GM12891 (cell line): ENCODE measurements at regions not wholly inside any gene's neighbourhood (a gene's known extent, or its start where the extent isn't known, plus 50 kb on each side); places are given as distances from the start of the nearest gene placed in this dataset.

Experiments used
- PAX5 ChIP-seq: IDR thresholded peaks from 2 replicates; pipeline ENCODE4 v1.6.1; 2011; ENCODE audit warnings: low read length, moderate library complexity, mild to moderate bottlenecking; ENCODE audit not compliant: insufficient read depth, severe bottlenecking
- POLR2A ChIP-seq: IDR thresholded peaks from 2 replicates; pipeline ENCODE4 v1.6.1; 2011; ENCODE audit warnings: low read depth, low read length, control low read depth
- POLR2AphosphoS5 ChIP-seq: IDR thresholded peaks from 2 replicates; pipeline ENCODE4 v1.6.1; 2011; ENCODE audit warnings: low read depth, low read length, control low read depth
- POU2F2 ChIP-seq: IDR thresholded peaks from 2 replicates; pipeline ENCODE4 v1.6.1; 2011; ENCODE audit warnings: low read depth, mild to moderate bottlenecking, control low read depth, low read length, moderate library complexity
- TAF1 ChIP-seq: IDR thresholded peaks from 2 replicates; pipeline ENCODE4 v1.6.1; 2011; ENCODE audit warnings: low read depth, low read length, control low read depth

DNA sequence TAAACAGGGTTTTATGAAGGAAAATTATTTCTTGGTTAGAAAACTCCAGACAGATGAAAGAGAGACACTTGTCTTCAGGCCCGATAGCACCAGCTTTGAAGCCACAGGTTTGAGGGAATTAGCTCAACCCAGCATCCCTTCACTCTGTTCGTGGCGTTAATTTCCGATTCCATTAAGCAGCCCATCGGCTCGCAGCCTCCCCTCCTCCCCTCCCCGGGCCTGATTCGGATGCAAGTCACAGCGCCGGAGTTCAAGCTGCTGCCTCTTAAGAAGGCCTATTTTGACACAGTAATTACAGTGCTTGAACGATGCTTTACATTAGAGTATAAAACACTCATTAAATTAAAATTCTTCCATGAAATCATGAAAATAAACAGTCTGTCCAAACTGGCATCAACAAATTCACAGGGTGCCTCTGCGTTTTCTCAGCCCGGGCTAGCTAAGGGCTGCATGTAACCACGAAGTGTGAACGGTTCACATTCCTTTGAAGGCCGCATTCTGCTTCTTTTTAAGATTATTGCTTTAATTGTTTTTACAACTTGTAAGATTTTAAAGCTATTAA lies 145.8 kb downstream of the DICER1 start:
- TF ChIP-seq POLR2A (no peak), POLR2AphosphoS5 (no peak), PAX5 (no peak), TAF1 (no peak), POU2F2 (no peak)
